ENCODE measurements at regions not wholly inside any gene's neighbourhood (a gene's known extent, or its start where the extent isn't known, plus 50 kb on each side); places are given as distances from the start of the nearest gene placed in this dataset.

DNA sequence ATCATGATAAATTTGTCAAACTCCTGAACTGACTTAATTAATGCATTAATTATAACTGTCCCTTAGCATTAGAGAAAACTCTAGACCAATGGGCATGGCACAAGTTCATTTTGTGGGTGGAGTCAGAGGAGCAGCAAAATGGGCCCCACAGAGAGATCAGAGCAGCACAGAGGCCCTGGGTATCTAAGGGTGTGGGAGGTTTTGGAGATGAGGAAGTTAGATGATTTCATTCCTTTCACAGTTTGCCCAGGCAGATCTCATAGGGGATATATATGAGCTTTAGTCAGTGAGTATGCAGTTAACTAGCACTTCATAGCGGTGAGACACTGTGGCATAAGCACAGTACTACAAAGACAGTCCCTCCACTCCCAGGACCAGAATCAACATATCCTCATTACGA lies 117.3 kb downstream of the MAB21L3 start:
- intact Hi-C loops (cut with DNase I) = no loop called here
- DNase-seq (ENCODE audit: low spot score) = no peak
- no peak for ATAC-seq

DNA sequence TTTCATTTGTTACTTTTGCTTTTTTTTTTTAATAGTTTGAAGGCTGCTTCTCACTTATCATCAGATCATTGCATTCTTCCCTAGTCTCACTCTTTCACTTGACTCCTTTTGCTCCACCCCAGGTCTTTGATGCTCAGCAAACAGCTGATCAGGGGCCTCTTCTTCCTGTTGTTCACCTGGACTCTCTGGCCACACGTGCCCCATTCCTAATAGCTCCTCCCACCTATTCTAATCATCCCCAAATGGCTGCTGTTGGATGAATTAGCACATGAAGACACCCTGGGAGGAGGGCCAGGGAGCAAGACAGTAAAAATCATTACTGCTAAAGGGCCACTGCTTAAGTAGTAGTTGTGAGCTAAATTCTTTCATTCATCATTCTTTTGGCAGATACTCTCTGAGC lies 119.5 kb downstream of the MAB21L3 start:
- ATAC-seq (no peak), DNase-seq (ENCODE audit: low spot score) (no peak)
- intact Hi-C loops (cut with DNase I) = no loop called here

DNA sequence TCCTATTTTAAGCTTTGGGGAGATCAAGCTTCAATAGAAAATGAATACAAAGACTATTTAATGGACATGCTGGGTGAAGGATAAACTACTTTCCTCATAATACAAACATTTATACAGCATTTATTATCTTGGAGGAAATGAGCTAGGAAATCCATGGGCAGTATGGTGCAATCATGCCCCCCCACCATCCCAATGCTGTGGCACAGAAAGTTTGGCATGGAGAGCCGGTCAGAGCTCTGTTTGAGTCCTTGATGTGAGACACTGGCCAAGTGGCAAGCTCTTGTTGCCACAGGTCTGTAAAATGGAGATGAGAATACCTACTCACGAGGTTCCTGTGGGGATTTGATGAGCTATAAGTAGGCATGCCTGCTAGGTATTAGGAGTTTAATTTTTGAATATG lies 120.6 kb downstream of the MAB21L3 start:
- DNase-seq (ENCODE audit: low spot score) (no peak), ATAC-seq (peak; percentile 24)
- intact Hi-C loops (cut with DNase I) = no loop called here

DNA sequence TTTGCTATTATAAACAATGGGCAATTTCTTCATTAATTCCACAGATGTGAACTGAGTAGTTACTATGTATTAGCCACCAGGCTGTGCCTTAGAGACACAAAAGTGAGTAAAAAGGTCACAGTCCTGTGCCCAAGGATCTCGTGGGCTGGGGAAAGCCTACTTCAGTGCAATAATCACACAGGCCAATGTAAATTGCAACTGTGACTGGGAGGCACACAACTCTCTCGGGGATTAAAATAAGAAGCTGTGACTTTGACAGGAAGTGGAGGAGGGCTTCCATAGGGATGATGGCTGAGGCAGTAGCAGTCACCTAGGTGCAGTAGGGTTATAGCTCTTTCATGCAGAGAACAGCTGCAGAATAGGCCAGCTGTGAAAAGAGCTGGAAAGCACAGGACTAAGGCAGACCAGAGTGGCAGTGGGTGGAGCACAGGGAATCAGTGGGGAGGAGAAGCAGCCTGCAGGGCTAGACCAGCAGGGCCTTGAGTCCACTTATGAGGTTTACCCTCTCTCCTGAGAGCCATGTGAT lies 121.9 kb downstream of the MAB21L3 start:
- intact Hi-C loops (cut with DNase I) = no loop called here
- peak; percentile 51 for ATAC-seq
- DNase-seq (ENCODE audit: low spot score) = no peak

DNA sequence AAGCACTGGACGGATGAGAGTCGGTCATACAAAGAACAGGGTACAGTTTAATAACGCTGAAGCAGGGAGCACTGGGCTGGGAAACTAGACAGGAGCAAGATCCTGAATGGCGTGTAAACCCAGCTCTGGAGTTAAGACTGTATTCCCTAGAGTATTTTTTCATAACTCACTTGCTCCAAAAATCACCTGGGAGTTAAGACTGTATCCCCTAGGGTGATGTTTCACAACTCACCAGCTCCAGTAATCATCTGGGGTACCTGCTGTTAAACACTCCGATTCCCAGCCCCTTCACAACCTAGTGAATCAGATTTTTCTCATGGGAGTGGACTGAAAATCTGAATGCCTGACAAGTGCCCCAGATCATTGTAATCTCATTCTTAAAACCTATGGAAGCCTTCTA lies 123.2 kb downstream of the MAB21L3 start:
- no peak for DNase-seq (ENCODE audit: low spot score)
- intact Hi-C loops (cut with DNase I) = no loop called here
- ATAC-seq = no peak

DNA sequence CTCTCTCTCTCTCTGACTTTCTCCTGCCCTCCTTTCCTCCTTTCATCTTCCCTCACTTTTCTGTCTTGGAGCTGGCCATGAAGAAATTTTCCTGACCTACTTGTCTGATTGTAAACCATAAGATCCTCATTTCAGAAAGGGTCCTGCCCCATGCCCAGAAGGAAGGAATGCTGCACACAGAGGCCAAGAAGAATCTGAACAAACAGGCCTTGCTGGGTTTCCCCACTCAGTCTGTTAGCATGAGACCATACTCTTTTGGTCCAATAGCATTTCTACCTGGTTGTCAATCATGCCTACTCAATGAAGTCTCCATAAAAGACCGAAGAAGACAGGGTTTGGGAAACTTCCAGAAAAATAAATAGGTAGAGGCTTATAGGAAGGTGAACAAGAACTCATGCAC lies 128.7 kb downstream of the MAB21L3 start:
- DNase-seq (ENCODE audit: low spot score) (no peak), ATAC-seq (no peak)
- intact Hi-C loops (cut with DNase I) = loop anchor here (1.0 kb wide), 1 partner anchor 45 kb away; no protein-coding TSS in a partner anchor

DNA sequence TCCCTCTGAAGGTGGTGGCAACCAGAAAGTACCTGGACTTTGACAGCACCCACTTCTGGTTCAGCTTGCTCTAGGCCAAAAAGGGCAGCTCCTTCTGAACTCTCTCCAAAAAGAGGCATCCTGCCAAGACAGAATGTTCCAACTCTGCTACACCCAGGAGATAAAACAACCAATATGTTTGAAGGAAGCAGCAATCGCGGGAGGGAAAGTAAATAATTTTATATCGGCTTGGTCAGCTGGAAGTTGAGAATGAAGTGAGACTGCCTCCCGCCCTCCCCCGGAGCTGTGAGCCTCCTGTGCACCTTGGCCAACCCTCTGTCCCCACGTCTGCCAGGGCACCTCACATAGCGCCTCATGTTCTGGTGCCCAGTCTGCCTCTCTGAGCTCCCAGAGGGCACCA lies 130.3 kb upstream of the ATP1A1 start:
- intact Hi-C loops (cut with DNase I) = no loop called here
- DNase-seq (ENCODE audit: low spot score) = no peak
- ATAC-seq = no peak

DNA sequence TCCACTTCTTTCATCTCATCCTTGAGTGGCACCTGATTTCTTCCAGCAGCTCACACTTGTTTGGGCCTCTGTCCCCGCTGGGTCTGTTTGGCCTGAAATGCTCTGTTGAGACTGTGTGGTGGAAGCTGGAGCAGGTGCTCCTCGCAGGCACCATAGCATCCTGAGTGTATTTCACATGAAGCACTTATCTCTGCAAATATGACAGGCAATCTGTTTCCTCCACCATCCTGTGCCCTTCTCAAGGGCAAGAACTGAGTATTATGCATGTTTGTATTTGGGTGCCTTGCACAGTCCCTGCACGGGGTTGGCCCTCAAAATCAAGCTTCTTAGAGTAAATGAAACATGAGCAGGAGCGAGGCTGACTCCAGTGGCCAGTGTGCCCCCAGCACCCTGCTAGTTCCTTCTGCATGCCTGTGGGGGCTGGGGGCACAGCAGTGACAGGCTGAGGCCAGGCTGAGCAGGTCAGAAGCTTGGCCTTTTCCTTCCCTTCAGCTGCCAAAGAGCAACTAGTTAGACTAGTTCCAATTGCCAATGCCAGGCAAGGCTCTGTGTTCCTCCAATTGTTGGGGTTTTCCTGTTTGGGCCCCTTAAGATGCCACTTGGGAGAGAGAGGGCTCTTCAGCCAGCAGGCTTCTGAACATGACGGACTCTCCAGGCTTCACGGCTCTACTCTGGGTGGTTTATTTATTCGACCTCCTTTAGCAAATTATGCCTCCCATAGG lies 129.6 kb upstream of the ATP1A1 start:
- intact Hi-C loops (cut with DNase I) = no loop called here

DNA sequence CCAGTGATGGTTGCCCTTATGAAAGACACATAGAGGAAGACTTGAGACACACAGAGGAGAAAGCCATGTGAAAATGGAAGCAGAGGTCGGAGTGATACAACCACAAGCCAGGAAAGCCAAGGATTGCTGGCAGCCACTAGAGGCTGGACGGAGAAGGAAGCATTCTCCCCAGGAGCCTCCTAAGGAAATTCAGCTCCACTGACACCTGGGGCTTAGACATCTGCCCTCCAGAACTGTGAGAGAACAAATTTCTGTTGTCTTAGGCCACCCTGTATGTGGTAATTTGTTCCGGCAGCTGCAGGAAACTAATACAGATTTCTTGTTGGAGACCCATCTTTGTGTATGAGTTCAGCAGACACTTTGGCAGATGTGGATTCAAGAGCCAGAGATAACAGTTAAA lies 126.9 kb upstream of the ATP1A1 start:
- DNase-seq (ENCODE audit: low spot score) (no peak), ATAC-seq (no peak)
- intact Hi-C loops (cut with DNase I) = no loop called here

More for the DNA sequence above, 129.6 kb upstream of the ATP1A1 start:
- no peak for ATAC-seq
- DNase-seq (ENCODE audit: low spot score) = no peak

DNA sequence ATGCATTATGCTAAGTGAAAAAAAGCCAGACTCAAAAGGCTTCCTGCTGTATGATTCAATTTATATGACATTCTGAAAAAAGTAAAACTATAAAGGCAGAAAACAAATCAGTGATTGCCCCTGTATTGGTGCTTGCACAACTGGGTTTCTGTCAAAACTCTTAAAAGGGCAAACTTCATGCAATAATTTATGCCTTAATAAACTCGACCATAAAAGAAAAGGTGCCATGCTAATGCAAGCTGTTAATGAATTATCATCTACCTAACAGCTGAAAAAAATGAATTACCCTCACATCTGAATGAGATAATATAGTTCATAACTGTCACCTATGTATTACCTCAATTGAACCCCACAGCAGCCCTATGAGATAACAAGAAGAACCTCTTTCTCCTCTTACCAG lies 120.8 kb upstream of the ATP1A1 start:
- intact Hi-C loops (cut with DNase I) = no loop called here
- ATAC-seq = no peak
- no peak for DNase-seq (ENCODE audit: low spot score)

DNA sequence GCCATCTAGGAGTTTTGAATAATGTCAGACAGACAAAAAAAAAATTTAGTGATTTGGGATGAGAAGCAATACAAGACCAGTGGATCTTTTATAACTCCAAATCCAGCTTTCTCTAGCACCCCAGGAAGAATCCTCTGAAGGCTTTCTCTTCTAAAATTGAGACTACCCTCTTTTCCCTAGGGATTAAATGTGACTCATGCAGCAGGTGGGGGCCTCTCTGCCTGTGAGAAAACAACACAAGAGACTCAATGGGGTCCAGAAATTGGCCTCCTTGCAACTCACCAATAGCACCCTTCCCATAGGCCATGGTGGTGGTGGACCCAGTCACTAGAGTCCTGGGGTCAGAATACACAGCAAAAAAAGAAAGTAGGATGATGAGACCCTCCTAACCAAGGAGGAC lies 120.3 kb upstream of the ATP1A1 start:
- ATAC-seq (no peak), DNase-seq (ENCODE audit: low spot score) (no peak)
- intact Hi-C loops (cut with DNase I) = no loop called here

DNA sequence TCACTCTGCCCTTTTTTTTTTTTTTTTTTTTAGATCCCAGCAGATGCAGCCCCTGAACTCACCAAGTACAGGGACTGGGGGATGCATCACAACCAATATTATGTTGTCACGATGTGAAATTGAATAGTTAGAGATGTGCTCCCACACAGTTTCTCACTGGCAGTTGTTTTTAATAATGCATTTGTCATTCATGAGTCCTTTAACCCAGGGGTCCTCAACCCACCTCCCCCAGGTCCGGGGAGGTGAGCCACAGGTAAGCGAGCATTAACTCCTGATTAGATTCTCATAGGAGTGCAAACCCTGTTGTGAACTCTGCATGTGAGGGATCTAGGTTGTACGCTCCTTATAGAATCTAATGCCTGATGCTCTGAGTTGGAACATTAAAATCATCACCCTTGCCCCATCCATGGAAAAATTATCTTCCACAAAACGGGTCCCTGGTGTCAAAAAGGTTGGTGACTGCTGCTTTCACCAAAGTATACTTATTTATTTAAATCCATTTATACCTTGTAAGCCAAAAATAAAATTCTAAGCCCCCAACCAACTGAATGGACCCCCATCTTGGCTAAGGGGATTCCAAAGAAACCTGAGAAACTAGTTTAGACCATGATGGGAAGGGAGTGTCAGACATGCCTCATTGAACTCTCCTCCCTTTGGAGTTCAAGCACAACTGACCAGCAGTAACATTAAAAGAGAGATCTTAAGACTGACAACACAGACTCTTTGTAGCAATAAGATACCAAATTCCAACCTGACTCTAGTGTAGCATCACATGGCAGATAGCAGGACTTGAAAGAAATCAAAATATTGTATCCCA lies 119.3 kb upstream of the ATP1A1 start:
- DNase-seq (ENCODE audit: low spot score) (no peak), ATAC-seq (no peak)
- intact Hi-C loops (cut with DNase I) = no loop called here

DNA sequence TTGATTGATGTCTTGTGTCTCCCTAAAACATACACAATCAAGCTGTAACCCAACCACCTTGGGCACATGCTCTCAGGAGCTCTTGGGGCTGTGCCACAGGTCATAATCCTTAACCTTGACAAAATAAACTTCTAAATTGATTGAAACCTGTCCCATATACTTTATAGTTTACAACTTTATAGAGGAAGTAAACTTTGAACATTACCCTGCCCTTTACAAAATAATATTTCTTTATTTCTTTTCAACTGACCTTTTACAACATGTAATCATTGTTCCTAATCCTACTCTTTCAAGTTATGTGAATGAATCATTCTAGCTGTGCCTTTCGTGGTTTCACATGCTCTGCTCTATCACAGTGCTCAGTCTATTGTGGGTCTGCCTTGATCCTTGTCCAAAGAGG lies 118.3 kb upstream of the ATP1A1 start:
- ATAC-seq (no peak), DNase-seq (ENCODE audit: low spot score) (no peak)
- intact Hi-C loops (cut with DNase I) = no loop called here

DNA sequence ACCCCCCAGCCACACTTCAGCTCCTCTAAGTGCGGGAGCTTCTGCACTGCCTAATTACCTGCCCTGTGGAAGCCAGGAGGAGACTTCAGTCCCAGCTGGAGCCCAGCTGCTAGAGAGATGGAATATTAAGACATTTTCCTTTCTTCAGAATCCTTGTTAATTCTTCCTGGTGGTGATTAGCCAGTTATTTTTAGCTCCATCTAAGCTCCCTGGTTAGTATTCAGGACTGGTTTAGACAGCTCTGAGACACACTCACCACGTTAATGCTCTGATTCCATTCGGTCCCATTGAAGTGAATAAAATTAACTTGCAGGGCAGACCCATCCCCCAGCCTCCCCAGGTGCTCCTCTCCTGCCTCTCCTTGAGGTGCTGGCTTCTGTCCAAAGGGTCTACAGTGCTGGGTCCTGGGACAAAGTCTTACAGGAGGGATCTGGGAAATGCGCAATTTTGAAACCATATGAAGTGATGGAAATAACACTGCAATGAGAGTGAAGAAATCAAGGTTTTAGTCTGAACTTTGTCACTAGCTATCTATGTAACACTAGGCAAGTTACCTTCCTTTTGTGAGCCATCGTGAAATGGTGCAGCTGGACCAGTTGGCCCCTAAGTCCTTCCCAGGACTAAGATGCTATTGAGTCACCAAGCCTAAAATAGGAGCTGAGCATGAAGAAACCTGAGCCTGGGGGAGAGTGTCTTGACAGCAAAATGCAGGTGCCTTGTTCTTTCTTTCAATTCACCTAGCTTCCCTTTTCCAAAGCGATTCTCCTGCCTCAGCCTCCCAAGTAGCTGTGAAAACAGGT lies 117.4 kb upstream of the ATP1A1 start:
- intact Hi-C loops (cut with DNase I) = no loop called here
- no peak for ATAC-seq

DNA sequence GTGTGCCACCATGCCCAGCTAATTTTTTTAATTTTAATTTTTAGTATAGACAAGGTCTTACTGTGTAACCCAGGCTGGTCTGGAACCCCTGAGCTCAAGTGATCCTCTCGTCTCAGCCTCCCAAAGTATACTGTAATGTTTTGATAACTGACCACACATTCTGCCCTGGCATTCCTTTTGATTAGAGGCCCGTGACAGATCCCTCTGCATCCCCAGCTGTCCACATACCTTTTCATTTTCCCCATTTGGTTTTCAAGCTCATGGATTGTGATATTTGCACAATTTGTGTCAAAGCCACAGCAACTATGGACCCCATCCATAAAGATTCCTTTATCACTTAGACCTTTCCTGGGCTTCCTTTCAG lies 116.8 kb upstream of the ATP1A1 start:
- DNase-seq (ENCODE audit: low spot score) = no peak
- no peak for ATAC-seq
- intact Hi-C loops (cut with DNase I) = no loop called here

More for the DNA sequence above, 117.4 kb upstream of the ATP1A1 start:
- no peak for DNase-seq (ENCODE audit: low spot score)

DNA sequence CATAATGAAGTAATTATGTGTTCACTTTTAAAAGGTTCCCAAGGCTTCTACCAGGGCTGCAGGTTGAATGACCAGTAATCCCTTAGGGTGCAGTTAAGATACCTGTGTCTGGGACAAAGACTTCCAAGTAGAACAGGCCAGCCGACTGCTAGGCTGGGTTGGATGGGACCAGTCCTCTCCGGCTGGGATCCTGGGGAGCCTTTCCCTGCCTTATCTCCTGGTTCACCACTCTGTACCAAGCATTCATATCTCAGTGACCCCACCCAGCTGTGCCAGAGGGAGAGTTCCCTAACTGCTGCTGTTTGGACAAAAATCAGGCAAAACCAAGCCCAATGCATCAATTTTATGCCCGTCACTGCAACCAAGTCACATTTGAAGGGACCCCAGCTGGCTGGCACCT lies 116.2 kb upstream of the ATP1A1 start:
- DNase-seq (ENCODE audit: low spot score) = no peak
- no peak for ATAC-seq
- intact Hi-C loops (cut with DNase I) = no loop called here

DNA sequence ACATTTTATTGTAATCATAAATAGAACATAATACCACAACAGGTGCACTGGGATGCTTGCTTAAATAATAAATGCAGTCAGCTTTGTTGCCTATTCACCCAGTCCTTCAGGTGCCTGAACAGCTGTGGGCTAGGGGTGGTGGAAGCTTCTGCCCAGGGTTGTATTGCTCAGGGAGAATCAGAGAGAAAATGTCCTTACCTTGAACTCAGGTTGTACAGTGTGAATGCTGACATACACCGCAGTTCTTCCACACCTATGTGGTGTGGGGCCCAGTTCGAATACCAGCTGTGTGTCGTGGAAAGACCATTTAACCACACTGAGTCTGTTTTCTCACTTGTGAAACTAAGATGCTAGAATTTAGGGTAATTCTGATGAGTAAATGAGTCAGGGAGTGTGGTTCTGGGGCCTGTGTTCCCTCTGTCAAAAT lies 115.7 kb upstream of the ATP1A1 start:
- ATAC-seq = no peak

DNA sequence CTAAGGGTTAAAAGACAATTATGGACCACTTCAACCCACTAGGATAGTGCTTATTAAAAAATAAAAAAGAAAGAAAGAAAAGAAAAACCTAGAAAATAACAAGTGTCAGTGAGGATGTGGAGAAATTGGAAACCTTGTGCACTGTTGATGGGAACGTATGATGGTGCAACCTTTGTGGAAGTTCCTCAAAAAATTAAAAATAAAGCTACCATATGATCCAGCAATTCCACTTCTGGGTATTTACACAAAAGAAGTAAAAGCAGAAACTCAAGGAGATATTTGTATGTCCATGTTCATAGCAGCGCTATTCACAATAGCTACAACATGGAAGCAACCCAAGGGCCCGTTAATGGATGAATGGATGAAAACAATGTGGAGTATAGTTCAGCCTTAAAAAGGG lies 115.2 kb upstream of the ATP1A1 start:
- DNase-seq (ENCODE audit: low spot score) (no peak), ATAC-seq (no peak)
- intact Hi-C loops (cut with DNase I) = no loop called here

More for the DNA sequence above, 115.7 kb upstream of the ATP1A1 start:
- DNase-seq (ENCODE audit: low spot score) = no peak
- intact Hi-C loops (cut with DNase I) = no loop called here

DNA sequence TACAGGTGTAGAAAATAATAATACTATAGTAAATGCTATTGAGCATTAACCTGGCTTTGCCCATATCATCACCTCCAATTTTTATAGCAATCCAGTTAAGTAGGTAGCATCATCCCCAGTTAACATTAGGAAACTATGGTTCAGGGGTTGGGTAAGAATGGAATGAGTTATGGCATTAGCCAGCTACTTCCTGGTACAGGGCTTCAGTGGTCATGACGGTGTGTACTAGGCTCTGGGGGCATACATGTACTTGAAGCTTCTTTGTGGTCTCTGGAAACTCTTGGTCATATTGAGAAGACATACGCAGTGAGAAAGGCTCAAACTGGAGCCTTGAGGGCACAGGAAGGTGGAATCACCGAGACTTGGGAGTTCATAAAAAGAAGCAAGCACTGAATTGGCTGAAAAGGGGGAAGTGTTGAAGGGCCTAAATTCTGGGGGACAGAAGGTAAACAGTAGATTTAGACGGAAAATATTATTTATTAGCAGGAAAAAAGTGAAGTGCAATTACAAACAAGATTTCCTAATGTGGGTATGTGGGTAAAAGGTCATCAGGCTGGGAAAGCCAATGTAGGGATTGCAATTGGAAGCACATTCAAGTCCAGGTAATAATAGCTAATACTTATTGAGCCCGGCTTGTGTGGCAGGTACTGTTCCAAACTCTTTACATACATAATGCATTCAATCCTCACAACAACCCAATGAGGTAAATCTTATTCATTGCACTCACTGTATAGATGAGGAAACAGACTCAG lies 114.2 kb upstream of the ATP1A1 start:
- ATAC-seq = no peak
- intact Hi-C loops (cut with DNase I) = no loop called here
- DNase-seq (ENCODE audit: low spot score) = no peak

Measured in sciatic nerve (tissue), 2 donors.